ENCODE measurements at regions not wholly inside any gene's neighbourhood (a gene's known extent, or its start where the extent isn't known, plus 50 kb on each side); places are given as distances from the start of the nearest gene placed in this dataset.

GRCh38 chr2:82538590-82539279, 1920.3 kb downstream of the SUCLG1 start:
- H3K4me3 ChIP-seq (ENCODE audit: low read length), result no peak overlapping the region
- H3K36me3 ChIP-seq (ENCODE audit: control insufficient read depth, insufficient read depth, low read length, severe bottlenecking), result no peaks in the 10 kb centered on the region
- no peak overlapping the region for H3K9ac ChIP-seq (ENCODE audit: low read length)
- H3K4me1 ChIP-seq (ENCODE audit: control insufficient read depth, insufficient read depth, low read length), result no peaks in the 10 kb centered on the region
- H3K9me3 ChIP-seq (ENCODE audit: control insufficient read depth, low read length), result no peaks in the 10 kb centered on the region
- DNase-seq (ENCODE audit: low read depth), result no peak
- H3K27me3 ChIP-seq (replicated peaks; ENCODE audit: control insufficient read depth, insufficient read depth, low read length), result no peaks in the 10 kb centered on the region

GRCh38 chr2:82528288-82528687, 1930.8 kb downstream of the SUCLG1 start:
- Histone ChIP-seq H3K36me3 (ENCODE audit: control insufficient read depth, insufficient read depth, low read length, severe bottlenecking) (no peaks in the 10 kb centered on the region), H3K9ac (ENCODE audit: low read length) (no peak overlapping the region), H3K27me3 (replicated peaks; ENCODE audit: control insufficient read depth, insufficient read depth, low read length) (no peaks in the 10 kb centered on the region), H3K4me1 (ENCODE audit: control insufficient read depth, insufficient read depth, low read length) (no peaks in the 10 kb centered on the region), H3K9me3 (ENCODE audit: control insufficient read depth, low read length) (no peaks in the 10 kb centered on the region), H3K4me3 (ENCODE audit: low read length) (no peak overlapping the region)
- no peak for DNase-seq (ENCODE audit: low read depth)

GRCh38 chr2:82527124-82527523, 1932.0 kb downstream of the SUCLG1 start:
- no peaks in the 10 kb centered on the region for H3K4me1 ChIP-seq (ENCODE audit: control insufficient read depth, insufficient read depth, low read length)
- no peak overlapping the region for H3K4me3 ChIP-seq (ENCODE audit: low read length)
- H3K27me3 ChIP-seq (replicated peaks; ENCODE audit: control insufficient read depth, insufficient read depth, low read length), result no peaks in the 10 kb centered on the region
- no peaks in the 10 kb centered on the region for H3K36me3 ChIP-seq (ENCODE audit: control insufficient read depth, insufficient read depth, low read length, severe bottlenecking)
- H3K9me3 ChIP-seq (ENCODE audit: control insufficient read depth, low read length), result no peaks in the 10 kb centered on the region
- DNase-seq (ENCODE audit: low read depth), result no peak
- H3K9ac ChIP-seq (ENCODE audit: low read length), result no peak overlapping the region

- DNase-seq (ENCODE audit: low read depth), result no peak
- Histone ChIP-seq H3K36me3 (ENCODE audit: control insufficient read depth, insufficient read depth, low read length, severe bottlenecking) (no peaks in the 10 kb centered on the region), H3K4me3 (ENCODE audit: low read length) (no peak overlapping the region), H3K9me3 (ENCODE audit: control insufficient read depth, low read length) (no peaks in the 10 kb centered on the region), H3K9ac (ENCODE audit: low read length) (no peak overlapping the region), H3K27me3 (replicated peaks; ENCODE audit: control insufficient read depth, insufficient read depth, low read length) (no peaks in the 10 kb centered on the region), H3K4me1 (ENCODE audit: control insufficient read depth, insufficient read depth, low read length) (no peaks in the 10 kb centered on the region)
Measured at GRCh38 chr2:82526277-82526676, 1932.8 kb downstream of the SUCLG1 start.

GRCh38 chr2:82525744-82526143, 1933.3 kb downstream of the SUCLG1 start:
- Histone ChIP-seq H3K4me3 (ENCODE audit: low read length) (no peak overlapping the region), H3K9me3 (ENCODE audit: control insufficient read depth, low read length) (no peaks in the 10 kb centered on the region), H3K4me1 (ENCODE audit: control insufficient read depth, insufficient read depth, low read length) (no peaks in the 10 kb centered on the region), H3K36me3 (ENCODE audit: control insufficient read depth, insufficient read depth, low read length, severe bottlenecking) (no peaks in the 10 kb centered on the region), H3K9ac (ENCODE audit: low read length) (no peak overlapping the region), H3K27me3 (replicated peaks; ENCODE audit: control insufficient read depth, insufficient read depth, low read length) (no peaks in the 10 kb centered on the region)
- no peak for DNase-seq (ENCODE audit: low read depth)

GRCh38 chr2:82524826-82525225, 1934.3 kb downstream of the SUCLG1 start:
- Histone ChIP-seq H3K9me3 (ENCODE audit: control insufficient read depth, low read length) (no peaks in the 10 kb centered on the region), H3K4me3 (ENCODE audit: low read length) (no peak overlapping the region), H3K9ac (ENCODE audit: low read length) (no peak overlapping the region), H3K27me3 (replicated peaks; ENCODE audit: control insufficient read depth, insufficient read depth, low read length) (no peaks in the 10 kb centered on the region), H3K4me1 (ENCODE audit: control insufficient read depth, insufficient read depth, low read length) (no peaks in the 10 kb centered on the region), H3K36me3 (ENCODE audit: control insufficient read depth, insufficient read depth, low read length, severe bottlenecking) (no peaks in the 10 kb centered on the region)
- DNase-seq (ENCODE audit: low read depth), result no peak

GRCh38 chr2:82511894-82512293, 1947.2 kb downstream of the SUCLG1 start:
- DNase-seq (ENCODE audit: low read depth), result no peak
- Histone ChIP-seq H3K4me1 (ENCODE audit: control insufficient read depth, insufficient read depth, low read length) (no peaks in the 10 kb centered on the region), H3K36me3 (ENCODE audit: control insufficient read depth, insufficient read depth, low read length, severe bottlenecking) (no peaks in the 10 kb centered on the region), H3K4me3 (ENCODE audit: low read length) (no peak overlapping the region), H3K27me3 (replicated peaks; ENCODE audit: control insufficient read depth, insufficient read depth, low read length) (no peaks in the 10 kb centered on the region), H3K9ac (ENCODE audit: low read length) (no peak overlapping the region), H3K9me3 (ENCODE audit: control insufficient read depth, low read length) (peaks cover 2% of the 10 kb centered on the region)

GRCh38 chr2:82508702-82509101, 1950.4 kb downstream of the SUCLG1 start:
- Histone ChIP-seq H3K9ac (ENCODE audit: low read length) (no peak overlapping the region), H3K9me3 (ENCODE audit: control insufficient read depth, low read length) (peaks cover 2% of the 10 kb centered on the region), H3K4me3 (ENCODE audit: low read length) (no peak overlapping the region), H3K4me1 (ENCODE audit: control insufficient read depth, insufficient read depth, low read length) (no peaks in the 10 kb centered on the region), H3K36me3 (ENCODE audit: control insufficient read depth, insufficient read depth, low read length, severe bottlenecking) (no peaks in the 10 kb centered on the region), H3K27me3 (replicated peaks; ENCODE audit: control insufficient read depth, insufficient read depth, low read length) (no peaks in the 10 kb centered on the region)
- no peak for DNase-seq (ENCODE audit: low read depth)

- H3K4me3 ChIP-seq (ENCODE audit: low read length), result no peak overlapping the region
- DNase-seq (ENCODE audit: low read depth), result no peak
- peaks cover 2% of the 10 kb centered on the region for H3K9me3 ChIP-seq (ENCODE audit: control insufficient read depth, low read length)
- H3K4me1 ChIP-seq (ENCODE audit: control insufficient read depth, insufficient read depth, low read length), result no peaks in the 10 kb centered on the region
- no peak overlapping the region for H3K9ac ChIP-seq (ENCODE audit: low read length)
- no peaks in the 10 kb centered on the region for H3K27me3 ChIP-seq (replicated peaks; ENCODE audit: control insufficient read depth, insufficient read depth, low read length)
- H3K36me3 ChIP-seq (ENCODE audit: control insufficient read depth, insufficient read depth, low read length, severe bottlenecking), result no peaks in the 10 kb centered on the region
Measured at GRCh38 chr2:82507657-82508056, 1951.4 kb downstream of the SUCLG1 start.

- DNase-seq (ENCODE audit: low read depth), result no peak
- Histone ChIP-seq H3K9me3 (ENCODE audit: control insufficient read depth, low read length) (peaks cover 20% of the 10 kb centered on the region), H3K4me3 (ENCODE audit: low read length) (no peak overlapping the region), H3K36me3 (ENCODE audit: control insufficient read depth, insufficient read depth, low read length, severe bottlenecking) (no peaks in the 10 kb centered on the region), H3K27me3 (replicated peaks; ENCODE audit: control insufficient read depth, insufficient read depth, low read length) (no peaks in the 10 kb centered on the region), H3K4me1 (ENCODE audit: control insufficient read depth, insufficient read depth, low read length) (no peaks in the 10 kb centered on the region), H3K9ac (ENCODE audit: low read length) (no peak overlapping the region)
Measured at GRCh38 chr2:82501217-82501616, 1957.9 kb downstream of the SUCLG1 start.

- Histone ChIP-seq H3K9me3 (ENCODE audit: control insufficient read depth, low read length) (peaks cover 20% of the 10 kb centered on the region), H3K4me1 (ENCODE audit: control insufficient read depth, insufficient read depth, low read length) (no peaks in the 10 kb centered on the region), H3K27me3 (replicated peaks; ENCODE audit: control insufficient read depth, insufficient read depth, low read length) (no peaks in the 10 kb centered on the region), H3K36me3 (ENCODE audit: control insufficient read depth, insufficient read depth, low read length, severe bottlenecking) (no peaks in the 10 kb centered on the region), H3K4me3 (ENCODE audit: low read length) (no peak overlapping the region), H3K9ac (ENCODE audit: low read length) (no peak overlapping the region)
- no peak for DNase-seq (ENCODE audit: low read depth)
Measured at GRCh38 chr2:82498777-82499443, 1960.2 kb downstream of the SUCLG1 start.

GRCh38 chr2:82494739-82495138, 1964.3 kb downstream of the SUCLG1 start:
- no peak overlapping the region for H3K9ac ChIP-seq (ENCODE audit: low read length)
- peaks cover 6% of the 10 kb centered on the region for H3K9me3 ChIP-seq (ENCODE audit: control insufficient read depth, low read length)
- DNase-seq (ENCODE audit: low read depth), result no peak
- H3K36me3 ChIP-seq (ENCODE audit: control insufficient read depth, insufficient read depth, low read length, severe bottlenecking), result no peaks in the 10 kb centered on the region
- H3K4me1 ChIP-seq (ENCODE audit: control insufficient read depth, insufficient read depth, low read length), result no peaks in the 10 kb centered on the region
- no peak overlapping the region for H3K4me3 ChIP-seq (ENCODE audit: low read length)
- H3K27me3 ChIP-seq (replicated peaks; ENCODE audit: control insufficient read depth, insufficient read depth, low read length), result no peaks in the 10 kb centered on the region
